Activated CD8-positive, alpha-beta T cell treated with anti-CD3 and anti-CD28 coated beads, Interleukin-2, amount 10 ng/mL, durations not matched to agents 7 days and 5 days (primary cell): ENCODE measurements at regions not wholly inside any gene's neighbourhood (a gene's known extent, or its start where the extent isn't known, plus 50 kb on each side); places are given as distances from the start of the nearest gene placed in this dataset.

Experiments used
- ATAC-seq: fragments of 150-1000 bp; cut with Tn5 transposase; one replicate; pipeline ENCODE4 v1.10.0; 2021; ENCODE audit warnings: moderate library complexity
- CTCF ChIA-PET: fragments of 350-600 bp; sonication (Branson Sonifier 250); formaldehyde crosslinking; loops from one replicate; lab custom pipeline; 2021; ENCODE audit warnings: antibody characterized with exemption; lab: Charles Lee
- POLR2A ChIA-PET: fragments of 350-600 bp; sonication (Branson Sonifier 250); formaldehyde crosslinking; loops from one replicate; lab custom pipeline; 2021; ENCODE audit warnings: antibody characterized with exemption; lab: Charles Lee
- DNase-seq: peaks from one replicate; pipeline ENCODE4 v3.0.0-alpha.2; 2020
- H3K27ac Mint-ChIP-seq: one replicate; pipeline ENCODE4 v1.8.0; 2021; ENCODE audit warnings: mild to moderate bottlenecking, mixed read lengths
- H3K27me3 Mint-ChIP-seq: one replicate; pipeline ENCODE4 v1.8.0; 2021; ENCODE audit warnings: low read depth, mixed read lengths
- H3K36me3 Mint-ChIP-seq: one replicate; pipeline ENCODE4 v1.8.0; 2021; ENCODE audit warnings: low read depth, mixed read lengths
- H3K4me1 Mint-ChIP-seq: one replicate; pipeline ENCODE4 v1.8.0; 2021; ENCODE audit warnings: low read depth, mixed read lengths
- H3K4me3 Mint-ChIP-seq: one replicate; pipeline ENCODE4 v1.8.0; 2021; ENCODE audit warnings: mild to moderate bottlenecking, mixed read lengths
- H3K9me3 Mint-ChIP-seq: one replicate; pipeline ENCODE4 v1.8.0; 2022; ENCODE audit warnings: mixed read lengths; ENCODE audit not compliant: insufficient read depth

GRCh38 chr2:42942990-42943493 lies 150.7 kb upstream of the HAAO start:
- Mint-ChIP-seq H3K4me1 (peaks cover 4% of the 10 kb centered on the region), H3K9me3 (no peaks in the 10 kb centered on the region), H3K27me3 (peaks cover 5% of the 10 kb centered on the region), H3K4me3 (no peak overlapping the region), H3K27ac (no peak overlapping the region), H3K36me3 (no peaks in the 10 kb centered on the region)
- ChIA-PET CTCF (interaction anchor here (1.6 to 5.8 kb wide), 2 partner anchors 184 to 284 kb away, joined by 4 to 89 read pairs; partner anchors contain the start of gene ZFP36L2), POLR2A (interaction anchor here (0.6 kb wide), 1 partner anchor 18 kb away, joined by 3 read pairs; no protein-coding TSS in a partner anchor)
- DNase-seq (no peak), ATAC-seq (no peak)

- H3K4me1 Mint-ChIP-seq, result peaks cover 4% of the 10 kb centered on the region
- H3K27me3 Mint-ChIP-seq, result peaks cover 5% of the 10 kb centered on the region
- H3K36me3 Mint-ChIP-seq, result no peaks in the 10 kb centered on the region
- POLR2A ChIA-PET, result interaction anchor here (0.6 kb wide), 1 partner anchor 17 kb away, joined by 3 read pairs; no protein-coding TSS in a partner anchor
- no peak overlapping the region for H3K27ac Mint-ChIP-seq
- DNase-seq (no peak), ATAC-seq (no peak)
- no peaks in the 10 kb centered on the region for H3K9me3 Mint-ChIP-seq
- no peak overlapping the region for H3K4me3 Mint-ChIP-seq
- CTCF ChIA-PET, result interaction anchor here (0.9 to 1.6 kb wide), 2 partner anchors 83 to 287 kb away, joined by 3 read pairs; no protein-coding TSS in a partner anchor
Measured at GRCh38 chr2:42942214-42942989, 150.0 kb upstream of the HAAO start.

- Mint-ChIP-seq H3K36me3 (no peaks in the 10 kb centered on the region), H3K4me1 (no peaks in the 10 kb centered on the region), H3K27me3 (peaks cover 5% of the 10 kb centered on the region), H3K4me3 (no peak overlapping the region), H3K9me3 (no peaks in the 10 kb centered on the region), H3K27ac (no peak overlapping the region)
- no peak for DNase-seq
- POLR2A ChIA-PET, result no interaction called here
- CTCF ChIA-PET, result interaction anchor here (0.9 to 1.6 kb wide), 3 partner anchors 21 to 288 kb away, joined by 3 read pairs; no protein-coding TSS in a partner anchor
- no peak for ATAC-seq
Measured at GRCh38 chr2:42941633-42942176, 149.3 kb upstream of the HAAO start.

GRCh38 chr2:42939411-42940206 lies 147.2 kb upstream of the HAAO start:
- Mint-ChIP-seq H3K4me1 (no peaks in the 10 kb centered on the region), H3K27ac (no peak overlapping the region), H3K36me3 (no peaks in the 10 kb centered on the region), H3K9me3 (no peaks in the 10 kb centered on the region), H3K4me3 (no peak overlapping the region), H3K27me3 (peaks cover 5% of the 10 kb centered on the region)
- ChIA-PET CTCF (interaction anchor here (0.7 kb wide), 1 partner anchor 8 kb away, joined by 4 read pairs; no protein-coding TSS in a partner anchor), POLR2A (no interaction called here)
- ATAC-seq, result no peak
- no peak for DNase-seq

- no peak overlapping the region for H3K27ac Mint-ChIP-seq
- H3K36me3 Mint-ChIP-seq, result no peaks in the 10 kb centered on the region
- DNase-seq, result no peak
- CTCF ChIA-PET, result interaction anchor here (0.6 to 0.9 kb wide), 3 partner anchors 9 to 285 kb away, joined by 3 to 4 read pairs (median 3); no protein-coding TSS in a partner anchor
- POLR2A ChIA-PET, result no interaction called here
- no peaks in the 10 kb centered on the region for H3K9me3 Mint-ChIP-seq
- H3K4me1 Mint-ChIP-seq, result no peaks in the 10 kb centered on the region
- peaks cover 5% of the 10 kb centered on the region for H3K27me3 Mint-ChIP-seq
- no peak for ATAC-seq
- H3K4me3 Mint-ChIP-seq, result no peak overlapping the region
Measured at GRCh38 chr2:42938671-42939370, 146.4 kb upstream of the HAAO start.

- ATAC-seq (no peak), DNase-seq (no peak)
- Mint-ChIP-seq H3K36me3 (no peaks in the 10 kb centered on the region), H3K4me1 (no peaks in the 10 kb centered on the region), H3K9me3 (no peaks in the 10 kb centered on the region), H3K4me3 (no peak overlapping the region), H3K27me3 (peaks cover 3% of the 10 kb centered on the region), H3K27ac (no peak overlapping the region)
- ChIA-PET CTCF (interaction anchor here (0.9 kb wide), 1 partner anchor 10 kb away, joined by 3 read pairs; no protein-coding TSS in a partner anchor), POLR2A (no interaction called here)
Measured at GRCh38 chr2:42937171-42937875, 144.9 kb upstream of the HAAO start.

GRCh38 chr2:42935692-42936671 lies 143.6 kb upstream of the HAAO start:
- peaks cover 3% of the 10 kb centered on the region for H3K27me3 Mint-ChIP-seq
- ATAC-seq, result no peak
- POLR2A ChIA-PET, result no interaction called here
- H3K4me3 Mint-ChIP-seq, result no peak overlapping the region
- no peak overlapping the region for H3K27ac Mint-ChIP-seq
- no peaks in the 10 kb centered on the region for H3K4me1 Mint-ChIP-seq
- no peaks in the 10 kb centered on the region for H3K36me3 Mint-ChIP-seq
- no peak for DNase-seq
- CTCF ChIA-PET, result no interaction called here
- no peaks in the 10 kb centered on the region for H3K9me3 Mint-ChIP-seq

GRCh38 chr2:42934580-42935186 lies 142.3 kb upstream of the HAAO start:
- Mint-ChIP-seq H3K4me3 (no peak overlapping the region), H3K27me3 (peaks cover 2% of the 10 kb centered on the region), H3K36me3 (no peaks in the 10 kb centered on the region), H3K4me1 (no peaks in the 10 kb centered on the region), H3K27ac (no peak overlapping the region), H3K9me3 (no peaks in the 10 kb centered on the region)
- DNase-seq (no peak), ATAC-seq (no peak)
- POLR2A ChIA-PET, result no interaction called here
- CTCF ChIA-PET, result no interaction called here

GRCh38 chr2:42933824-42934254 lies 141.5 kb upstream of the HAAO start:
- Mint-ChIP-seq H3K4me3 (no peak overlapping the region), H3K27ac (no peak overlapping the region), H3K4me1 (no peaks in the 10 kb centered on the region), H3K9me3 (no peaks in the 10 kb centered on the region), H3K27me3 (no peaks in the 10 kb centered on the region), H3K36me3 (no peaks in the 10 kb centered on the region)
- ATAC-seq, result no peak
- ChIA-PET CTCF (no interaction called here), POLR2A (no interaction called here)
- DNase-seq, result no peak
